SH-SY5Y (cell line): ENCODE measurements at regions not wholly inside any gene's neighbourhood (a gene's known extent, or its start where the extent isn't known, plus 50 kb on each side); places are given as distances from the start of the nearest gene placed in this dataset.

Experiments
- GATA2 ChIP-seq: IDR thresholded peaks from 2 replicates; pipeline ENCODE4 v1.6.1; 2011; ENCODE audit warnings: mild to moderate bottlenecking, low read depth, low read length
- GATA3 ChIP-seq: IDR thresholded peaks from 2 replicates; pipeline ENCODE4 v1.6.1; 2011; ENCODE audit warnings: low read depth, mild to moderate bottlenecking, low read length, moderate library complexity

- TF ChIP-seq GATA2 = no peak
- TF ChIP-seq GATA3 = no peak
Measured at GRCh38 chr10:111137007-111137406, 60.2 kb downstream of the ADRA2A start.
